Liver (tissue), 3 donors: ENCODE measurements at regions not wholly inside any gene's neighbourhood (a gene's known extent, or its start where the extent isn't known, plus 50 kb on each side); places are given as distances from the start of the nearest gene placed in this dataset.

Source experiments
- ATF3 ChIP-seq: IDR thresholded peaks from 2 replicates; pipeline ENCODE4 v1.6.1; 2016; ENCODE audit warnings: antibody characterized with exemption
- CTCF ChIP-seq: fragments of 150-350 bp; IDR thresholded peaks from 2 replicates; pipeline ENCODE4 v1.5.1; 2017; ENCODE audit warnings: improper control_type of control experiment, low read depth, low read length; ENCODE audit not compliant: missing input control
- GABPA ChIP-seq, 2 donors: IDR thresholded peaks in 1 of 2; conservative IDR thresholded peaks in 1 of 2; 2 replicates each; pipeline ENCODE4 v1.6.1; 2016; ENCODE audit warnings: antibody characterized with exemption in 2 of 2, mild to moderate bottlenecking in 1 of 2, moderate library complexity in 1 of 2
- HNF4G ChIP-seq: IDR thresholded peaks from 2 replicates; pipeline ENCODE4 v1.6.1; 2016; ENCODE audit warnings: antibody characterized with exemption
- RAD21 ChIP-seq, 2 donors: IDR thresholded peaks; 2 replicates each; pipeline ENCODE4 v1.6.1; 2016; ENCODE audit warnings: antibody characterized with exemption in 2 of 2, mild to moderate bottlenecking in 2 of 2
- REST ChIP-seq: IDR thresholded peaks from 2 replicates; pipeline ENCODE4 v1.6.1; 2016; ENCODE audit warnings: antibody characterized with exemption, mild to moderate bottlenecking
- TAF1 ChIP-seq: conservative IDR thresholded peaks from 2 replicates; pipeline ENCODE4 v1.6.1; 2016; ENCODE audit warnings: antibody characterized with exemption, mild to moderate bottlenecking
- YY1 ChIP-seq: IDR thresholded peaks from 2 replicates; pipeline ENCODE4 v1.6.1; 2016; ENCODE audit warnings: antibody characterized with exemption, mild to moderate bottlenecking
- ZBTB33 ChIP-seq: IDR thresholded peaks from 2 replicates; pipeline ENCODE4 v1.6.1; 2016; ENCODE audit warnings: antibody characterized with exemption
- donor health status: healthy.
- donor health status: healthy.

GRCh38 chr12:93139028-93139665, 210.1 kb upstream of the EEA1 start:
- no peak for TF ChIP-seq CTCF
- no peak for TF ChIP-seq RAD21 (IDR thresholded peaks at IDR 0.05)
- TF ChIP-seq ZBTB33: no peak
- no peak for TF ChIP-seq HNF4G
- TF ChIP-seq YY1: no peak
- no peak for TF ChIP-seq TAF1
- TF ChIP-seq REST: no peak
- no peak for TF ChIP-seq GABPA (IDR thresholded peaks at IDR 0.05 in 1 of 2, conservative IDR thresholded peaks at IDR 0.05 in 1 of 2)
- no peak for TF ChIP-seq ATF3
